Glomerular visceral epithelial cell (primary cell): ENCODE measurements at regions not wholly inside any gene's neighbourhood (a gene's known extent, or its start where the extent isn't known, plus 50 kb on each side); places are given as distances from the start of the nearest gene placed in this dataset.
"Not testable (repeated sequence)": the region's sequence is repeated elsewhere in the genome, so short reads cannot be mapped to it uniquely, and the experiment has no call there.

Experiments
- DNase-seq: peaks from one replicate; pipeline ENCODE4 v3.0.0-alpha.2; 2016; ENCODE audit errors: extremely low spot score

DNA sequence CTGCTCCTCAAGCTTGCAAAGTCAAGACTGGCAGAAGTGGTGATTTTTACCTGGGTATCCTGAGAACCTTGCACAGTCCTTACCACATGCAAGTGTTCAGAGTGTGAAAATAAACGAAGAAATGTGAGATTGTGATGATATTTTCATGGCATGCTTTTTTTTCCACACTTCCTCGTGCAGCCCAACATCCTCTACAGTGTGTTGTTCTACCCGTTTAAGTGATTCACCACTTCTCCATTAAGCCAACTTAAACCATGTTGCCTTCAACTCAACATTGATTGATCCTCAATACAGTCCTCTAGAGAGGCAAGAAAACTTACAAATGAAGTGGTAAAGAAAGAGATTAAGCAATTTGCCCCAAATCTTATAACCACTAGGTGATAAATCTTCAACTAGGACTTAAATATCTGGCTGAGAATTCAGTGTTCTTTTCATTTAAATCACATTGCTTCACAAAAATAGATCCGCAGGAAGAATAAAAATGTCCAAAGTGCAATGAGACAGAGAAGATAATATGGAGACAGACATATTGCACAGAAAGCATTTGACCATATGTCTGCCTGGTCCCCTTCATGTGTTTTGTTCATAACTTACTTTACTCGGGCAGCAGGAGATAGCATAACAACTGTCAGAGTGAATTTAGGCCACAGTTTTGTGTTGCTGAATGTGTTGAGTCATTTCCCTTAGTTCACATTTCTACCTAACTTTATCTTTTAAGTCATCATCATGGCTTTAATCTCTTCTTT lies 75.8 kb upstream of the PARP8 start:
- not testable (repeated sequence) for DNase-seq

DNA sequence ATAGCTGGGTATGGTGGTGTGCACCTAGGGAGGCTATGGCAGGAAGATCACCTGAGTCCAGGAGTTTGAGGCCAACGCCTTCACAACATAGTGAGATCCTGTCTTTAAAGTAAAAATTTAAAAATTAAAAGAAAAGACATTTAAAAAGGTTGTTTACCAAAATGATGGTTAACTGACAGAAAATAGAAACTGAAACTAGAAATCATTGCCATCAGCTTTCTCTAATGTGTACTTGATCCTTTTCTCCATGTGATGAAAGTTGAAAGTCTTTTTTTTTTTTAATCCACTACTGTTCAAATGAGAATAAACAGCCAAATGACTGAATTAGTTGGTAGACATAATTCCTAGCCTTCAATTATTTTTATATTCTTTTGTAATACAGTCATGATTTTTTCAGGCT lies 75.1 kb upstream of the PARP8 start:
- DNase-seq = not testable (repeated sequence)

DNA sequence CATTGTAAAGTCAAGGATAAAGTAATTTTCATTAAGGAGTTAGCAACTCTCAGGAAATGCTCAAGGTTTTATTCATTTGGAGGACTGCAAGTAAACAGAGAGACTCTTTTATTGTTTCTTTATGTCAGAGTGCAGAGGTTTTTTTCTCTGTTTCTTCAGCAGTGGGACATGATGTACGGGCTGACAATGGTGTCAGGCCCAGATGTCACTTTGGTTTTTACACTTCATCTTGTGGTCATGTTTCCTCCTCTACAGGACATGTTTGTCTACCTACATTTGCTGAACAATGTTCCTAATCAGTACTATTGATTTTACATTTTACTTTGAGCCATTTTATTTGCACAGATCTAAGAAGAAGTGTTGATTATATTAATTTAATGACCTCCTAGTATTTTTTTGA lies 72.8 kb upstream of the PARP8 start:
- no peak for DNase-seq

DNA sequence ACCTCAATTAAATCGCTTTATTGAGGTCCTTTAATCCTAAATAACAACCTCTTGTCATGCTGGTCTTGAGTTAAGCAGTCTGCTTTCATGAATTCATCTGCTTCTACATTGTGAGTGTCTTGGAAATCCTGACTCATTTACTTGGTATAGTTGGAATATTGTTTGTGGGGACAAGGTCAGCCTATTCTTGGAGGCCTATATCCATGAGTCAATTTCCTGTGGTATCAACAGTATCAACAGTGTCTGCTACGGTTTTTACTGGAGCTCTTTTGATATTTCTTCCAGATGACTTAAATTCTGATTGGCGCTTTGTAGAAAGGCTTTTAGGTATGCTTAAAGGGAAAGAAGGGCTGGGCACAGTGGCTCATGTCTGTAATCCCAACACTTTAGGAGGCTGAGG lies 71.2 kb upstream of the PARP8 start:
- peak; percentile 68 for DNase-seq

DNA sequence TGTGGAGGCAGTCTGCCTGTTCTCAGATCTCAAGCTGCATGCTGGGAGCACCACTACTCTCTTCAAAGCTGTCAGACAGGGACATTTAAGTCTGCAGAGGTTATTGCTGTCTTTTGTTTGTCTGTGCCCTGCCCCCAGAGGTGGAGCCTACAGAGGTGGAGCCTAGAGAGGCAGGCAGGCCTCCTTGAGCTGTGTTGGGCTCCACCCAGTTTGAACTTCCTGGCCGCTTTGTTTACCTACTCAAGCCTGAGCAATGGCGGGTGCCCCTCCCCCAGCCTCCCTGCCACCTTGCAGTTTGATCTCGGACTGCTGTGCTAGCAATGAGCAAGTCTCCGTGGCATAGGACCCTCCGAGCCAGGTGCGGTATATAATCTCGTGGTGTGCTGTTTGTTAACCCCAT lies 64.9 kb upstream of the PARP8 start:
- DNase-seq = not testable (repeated sequence)

DNA sequence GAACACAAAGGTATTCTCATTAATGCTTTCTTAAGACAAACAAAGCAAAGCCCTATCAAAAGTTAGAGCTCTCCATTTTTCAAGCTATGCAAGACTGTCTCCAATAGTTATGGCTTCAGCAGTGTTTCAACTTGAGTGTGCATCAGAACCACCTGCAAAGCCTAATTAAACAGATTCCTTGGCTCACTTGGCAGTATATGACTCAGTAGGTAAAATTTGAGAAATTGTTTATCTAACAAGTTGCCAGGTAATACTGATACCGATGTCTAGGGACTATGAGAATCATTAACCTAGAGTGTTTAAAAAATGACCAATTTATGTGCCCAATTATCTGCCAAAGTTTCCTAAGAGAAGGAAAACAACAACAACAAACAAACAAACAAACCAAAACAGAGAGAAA lies 60.3 kb upstream of the PARP8 start:
- no peak for DNase-seq

DNA sequence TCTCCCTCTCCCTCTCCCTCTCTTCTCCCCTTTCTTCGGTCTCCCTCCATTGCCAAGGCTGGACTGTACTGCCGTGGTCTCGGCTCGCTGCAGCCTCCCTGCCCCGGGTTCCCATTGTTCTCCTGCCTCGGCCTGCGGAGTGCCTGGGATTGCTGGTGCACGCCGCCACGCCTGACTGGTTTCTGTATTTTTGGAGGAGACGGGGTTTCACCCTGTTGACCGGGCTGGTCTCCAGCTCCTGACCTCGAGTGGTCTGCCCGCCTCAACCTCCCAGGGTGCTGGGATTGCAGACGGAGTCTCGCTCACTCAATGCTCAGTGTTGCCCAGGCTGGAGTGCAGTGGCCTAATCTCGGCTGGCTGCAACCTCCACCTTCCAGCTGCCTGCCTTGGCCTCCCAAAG lies 59.0 kb upstream of the PARP8 start:
- peak; percentile 4 for DNase-seq

DNA sequence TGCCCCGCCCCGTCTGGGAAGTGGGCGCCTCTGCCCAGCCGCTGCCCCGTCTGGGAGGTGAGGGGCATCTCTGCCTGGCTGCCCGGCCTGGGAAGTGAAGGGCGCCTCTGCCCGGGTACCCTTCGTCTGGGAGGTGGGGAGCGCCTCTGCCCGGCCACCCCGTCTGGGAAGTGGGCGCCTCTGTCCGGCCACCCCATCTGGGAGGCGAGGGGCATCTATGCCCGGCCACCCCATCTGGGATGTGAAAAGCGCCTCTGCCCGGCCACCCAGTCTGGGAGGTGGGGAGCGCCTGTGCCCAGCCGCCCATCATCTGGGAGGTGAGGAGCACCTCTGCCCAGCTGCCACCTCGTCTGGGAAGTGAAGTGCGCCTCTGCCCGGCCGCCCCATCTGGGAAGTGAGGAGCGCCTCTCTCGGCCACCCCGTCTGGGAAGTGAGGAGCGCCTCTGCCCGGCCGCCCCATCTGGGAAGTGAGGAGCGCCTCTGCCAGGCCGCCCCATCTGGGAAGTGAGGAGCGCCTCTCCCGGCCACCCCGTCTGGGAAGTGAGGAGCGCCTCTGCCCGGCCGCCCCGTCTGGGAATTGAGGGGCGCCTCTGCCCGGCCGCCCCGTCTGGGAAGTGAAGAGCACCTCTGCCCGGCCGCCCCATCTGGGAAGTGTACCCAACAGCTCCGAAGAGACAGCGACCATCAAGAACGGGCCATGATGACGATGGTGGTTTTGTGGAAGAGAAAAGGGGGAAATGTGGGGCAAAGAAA lies 58.3 kb upstream of the PARP8 start:
- DNase-seq = not testable (repeated sequence)

DNA sequence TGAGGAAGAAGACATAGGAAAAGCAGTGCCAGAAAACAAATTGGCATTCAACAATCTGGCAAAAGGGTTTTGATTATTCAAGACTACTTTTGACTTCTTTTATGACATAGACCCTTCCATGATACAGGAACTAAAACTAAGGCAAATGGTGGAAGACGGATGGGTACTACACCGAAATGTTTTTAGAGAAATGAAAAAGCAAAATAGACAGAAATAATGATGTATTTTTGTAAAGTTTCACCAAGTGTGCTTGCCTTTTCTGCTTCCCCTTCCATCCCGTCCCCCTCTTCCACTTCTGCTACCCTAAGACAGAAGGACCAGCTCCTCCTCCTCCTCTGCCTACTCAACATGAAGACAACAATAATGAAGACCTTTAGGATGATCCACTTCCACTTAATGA lies 53.4 kb upstream of the PARP8 start:
- DNase-seq = not testable (repeated sequence)
